ENCODE measurements at regions not wholly inside any gene's neighbourhood (a gene's known extent, or its start where the extent isn't known, plus 50 kb on each side); places are given as distances from the start of the nearest gene placed in this dataset.

GRCh38 chr10:120048391-120048790, 155.9 kb downstream of the SEC23IP start:
- TF ChIP-seq CTCF (IDR thresholded peaks at IDR 0.05 in 8 of 11, conservative IDR thresholded peaks at IDR 0.05 in 3 of 11) (no peak), POLR2A (IDR thresholded peaks at IDR 0.05) (no peak), POLR2AphosphoS5 (IDR thresholded peaks at IDR 0.05) (no peak)
